ENCODE measurements at regions not wholly inside any gene's neighbourhood (a gene's known extent, or its start where the extent isn't known, plus 50 kb on each side); places are given as distances from the start of the nearest gene placed in this dataset.
A peak's percentile ranks its signal among the peaks of the same experiment; 100 is the strongest.

DNA sequence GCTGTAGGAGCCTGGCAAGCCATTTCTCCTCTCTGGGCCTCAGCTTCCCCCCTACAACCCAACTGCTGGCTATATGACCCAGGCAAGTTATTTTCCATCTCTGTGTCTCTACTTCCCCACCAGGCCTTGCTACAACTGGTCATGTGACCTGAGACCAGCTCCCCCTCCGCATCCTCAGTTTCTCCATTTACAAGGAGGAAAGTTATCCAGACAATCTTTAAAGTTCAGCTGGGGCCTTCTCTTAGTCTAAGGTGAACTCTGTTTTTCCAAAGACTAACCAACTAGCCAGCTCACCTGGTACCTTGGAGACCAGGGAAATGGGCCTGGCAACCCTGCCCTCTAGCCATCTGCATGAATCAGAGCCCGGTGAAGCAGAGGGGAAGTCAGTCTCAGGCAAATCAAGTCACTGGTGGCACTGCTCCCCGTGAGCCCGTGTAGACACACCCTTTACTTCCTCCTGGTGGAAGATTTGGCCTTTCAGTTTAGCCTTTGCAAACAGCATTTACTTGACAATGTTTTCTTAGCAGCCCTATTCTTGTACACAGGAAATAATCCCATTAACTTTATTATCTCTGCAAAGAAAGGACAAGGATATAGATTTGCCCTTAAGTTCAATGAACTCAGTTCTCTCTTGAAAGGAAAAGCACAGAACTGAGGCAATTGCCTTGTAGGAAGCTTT lies 157.7 kb downstream of the VEGFA start:
- H4K20me1 ChIP-seq (ENCODE audit: insufficient read depth): no peaks in the 10 kb centered on the region
- H2AFZ ChIP-seq (ENCODE audit: low read depth): no peak overlapping the region
- H3K4me3 ChIP-seq (ENCODE audit: low read depth in 2 of 2, low read length in 1 of 2): no peak overlapping the region
- H3K9ac ChIP-seq: no peak overlapping the region
- no peak for DNase-seq
- 85% methylated on average over 4 of the region's 4 CpGs for WGBS (ENCODE audit: low lambda C conversion rate)
- H3K9me3 ChIP-seq: no peaks in the 10 kb centered on the region
- peak overlapping the region in 1 of 2 experiments; percentile 98; a peak in 2 of 4 replicates for H3K27ac ChIP-seq (ENCODE audit: low read depth in 2 of 2, low read length in 1 of 2)
- ChIA-PET POLR2A (interaction anchor here (0.9 to 4.1 kb wide), 6 partner anchors 10 to 158 kb away, joined by 3 to 30 read pairs (median 6); partner anchors contain the start of gene VEGFA), CTCF (interaction anchor here (0.7 to 4.5 kb wide), 16 partner anchors 9 to 159 kb away, joined by 3 to 26 read pairs (median 4); partner anchors contain the start of gene VEGFA)
- H3K4me2 ChIP-seq: no peak overlapping the region
- TF ChIP-seq, protein P1, sequence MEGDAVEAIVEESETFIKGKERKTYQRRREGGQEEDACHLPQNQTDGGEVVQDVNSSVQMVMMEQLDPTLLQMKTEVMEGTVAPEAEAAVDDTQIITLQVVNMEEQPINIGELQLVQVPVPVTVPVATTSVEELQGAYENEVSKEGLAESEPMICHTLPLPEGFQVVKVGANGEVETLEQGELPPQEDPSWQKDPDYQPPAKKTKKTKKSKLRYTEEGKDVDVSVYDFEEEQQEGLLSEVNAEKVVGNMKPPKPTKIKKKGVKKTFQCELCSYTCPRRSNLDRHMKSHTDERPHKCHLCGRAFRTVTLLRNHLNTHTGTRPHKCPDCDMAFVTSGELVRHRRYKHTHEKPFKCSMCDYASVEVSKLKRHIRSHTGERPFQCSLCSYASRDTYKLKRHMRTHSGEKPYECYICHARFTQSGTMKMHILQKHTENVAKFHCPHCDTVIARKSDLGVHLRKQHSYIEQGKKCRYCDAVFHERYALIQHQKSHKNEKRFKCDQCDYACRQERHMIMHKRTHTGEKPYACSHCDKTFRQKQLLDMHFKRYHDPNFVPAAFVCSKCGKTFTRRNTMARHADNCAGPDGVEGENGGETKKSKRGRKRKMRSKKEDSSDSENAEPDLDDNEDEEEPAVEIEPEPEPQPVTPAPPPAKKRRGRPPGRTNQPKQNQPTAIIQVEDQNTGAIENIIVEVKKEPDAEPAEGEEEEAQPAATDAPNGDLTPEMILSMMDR (IDR thresholded peaks at IDR 0.05): no peak
- no peak for TF ChIP-seq FOSL2 (IDR thresholded peaks at IDR 0.05; ENCODE audit: borderline replicate concordance, low read depth)
- no peak for TF ChIP-seq TCF12 (IDR thresholded peaks at IDR 0.05)
- TF ChIP-seq GATA2 (CRISPR knock-in tag; IDR thresholded peaks at IDR 0.05): no peak
- TF ChIP-seq, protein P2, sequence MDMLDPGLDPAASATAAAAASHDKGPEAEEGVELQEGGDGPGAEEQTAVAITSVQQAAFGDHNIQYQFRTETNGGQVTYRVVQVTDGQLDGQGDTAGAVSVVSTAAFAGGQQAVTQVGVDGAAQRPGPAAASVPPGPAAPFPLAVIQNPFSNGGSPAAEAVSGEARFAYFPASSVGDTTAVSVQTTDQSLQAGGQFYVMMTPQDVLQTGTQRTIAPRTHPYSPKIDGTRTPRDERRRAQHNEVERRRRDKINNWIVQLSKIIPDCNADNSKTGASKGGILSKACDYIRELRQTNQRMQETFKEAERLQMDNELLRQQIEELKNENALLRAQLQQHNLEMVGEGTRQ (IDR thresholded peaks at IDR 0.05; ENCODE audit: borderline replicate concordance, low read depth, low read length): no peak
- TF ChIP-seq, protein P3, sequence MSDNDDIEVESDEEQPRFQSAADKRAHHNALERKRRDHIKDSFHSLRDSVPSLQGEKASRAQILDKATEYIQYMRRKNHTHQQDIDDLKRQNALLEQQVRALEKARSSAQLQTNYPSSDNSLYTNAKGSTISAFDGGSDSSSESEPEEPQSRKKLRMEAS (IDR thresholded peaks at IDR 0.05; ENCODE audit: low read depth): no peak
- TF ChIP-seq EP300 (IDR thresholded peaks at IDR 0.05; ENCODE audit: borderline replicate concordance in 1 of 2, low read depth in 1 of 2, low read length in 1 of 2): no peak
- TF ChIP-seq SIN3A (IDR thresholded peaks at IDR 0.05; ENCODE audit: borderline replicate concordance, low read depth, low read length): no peak
- no peak for TF ChIP-seq RCOR1 (IDR thresholded peaks at IDR 0.05; ENCODE audit: low read length)
- TF ChIP-seq NRF1 (IDR thresholded peaks at IDR 0.05; ENCODE audit: low read depth, low read length): no peak
- no peak for TF ChIP-seq TEAD4 (IDR thresholded peaks at IDR 0.05; ENCODE audit: borderline replicate concordance, insufficient read depth)
- no peak for TF ChIP-seq NFIC (IDR thresholded peaks at IDR 0.05; ENCODE audit: borderline replicate concordance)
- no peak for TF ChIP-seq MEF2A (IDR thresholded peaks at IDR 0.05; ENCODE audit: borderline replicate concordance, low read depth)
- TF ChIP-seq, protein P4, sequence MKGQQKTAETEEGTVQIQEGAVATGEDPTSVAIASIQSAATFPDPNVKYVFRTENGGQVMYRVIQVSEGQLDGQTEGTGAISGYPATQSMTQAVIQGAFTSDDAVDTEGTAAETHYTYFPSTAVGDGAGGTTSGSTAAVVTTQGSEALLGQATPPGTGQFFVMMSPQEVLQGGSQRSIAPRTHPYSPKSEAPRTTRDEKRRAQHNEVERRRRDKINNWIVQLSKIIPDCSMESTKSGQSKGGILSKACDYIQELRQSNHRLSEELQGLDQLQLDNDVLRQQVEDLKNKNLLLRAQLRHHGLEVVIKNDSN (IDR thresholded peaks at IDR 0.05; ENCODE audit: borderline replicate concordance, low read depth): no peak
- no peak for TF ChIP-seq ELF1 (IDR thresholded peaks at IDR 0.05)
- no peak for TF ChIP-seq CHD2 (IDR thresholded peaks at IDR 0.05; ENCODE audit: low read length, partially characterized antibody)
- no peaks in the 10 kb centered on the region for H3K27me3 ChIP-seq (ENCODE audit: insufficient read depth)
- no peaks in the 10 kb centered on the region for H3K79me2 ChIP-seq (ENCODE audit: insufficient read depth)
- no peaks in the 10 kb centered on the region for H3K9me2 ChIP-seq
- no peaks in the 10 kb centered on the region for H3K36me3 ChIP-seq (replicated peaks in 1 of 2; ENCODE audit: control insufficient read depth in 1 of 2, insufficient read depth in 2 of 2, low read length in 1 of 2)
- H3K4me1 ChIP-seq (ENCODE audit: control insufficient read depth in 1 of 2, insufficient read depth in 2 of 2, low read depth in 1 of 2, low read length in 1 of 2): peaks cover 40 to 79% of the 10 kb centered on the region in 2 experiments
- H3F3A ChIP-seq (replicated peaks; ENCODE audit: insufficient read depth): no peaks in the 10 kb centered on the region

Measured in SK-N-SH (cell line).